ENCODE measurements at regions not wholly inside any gene's neighbourhood (a gene's known extent, or its start where the extent isn't known, plus 50 kb on each side); places are given as distances from the start of the nearest gene placed in this dataset.

- TF ChIP-seq, protein P1, sequence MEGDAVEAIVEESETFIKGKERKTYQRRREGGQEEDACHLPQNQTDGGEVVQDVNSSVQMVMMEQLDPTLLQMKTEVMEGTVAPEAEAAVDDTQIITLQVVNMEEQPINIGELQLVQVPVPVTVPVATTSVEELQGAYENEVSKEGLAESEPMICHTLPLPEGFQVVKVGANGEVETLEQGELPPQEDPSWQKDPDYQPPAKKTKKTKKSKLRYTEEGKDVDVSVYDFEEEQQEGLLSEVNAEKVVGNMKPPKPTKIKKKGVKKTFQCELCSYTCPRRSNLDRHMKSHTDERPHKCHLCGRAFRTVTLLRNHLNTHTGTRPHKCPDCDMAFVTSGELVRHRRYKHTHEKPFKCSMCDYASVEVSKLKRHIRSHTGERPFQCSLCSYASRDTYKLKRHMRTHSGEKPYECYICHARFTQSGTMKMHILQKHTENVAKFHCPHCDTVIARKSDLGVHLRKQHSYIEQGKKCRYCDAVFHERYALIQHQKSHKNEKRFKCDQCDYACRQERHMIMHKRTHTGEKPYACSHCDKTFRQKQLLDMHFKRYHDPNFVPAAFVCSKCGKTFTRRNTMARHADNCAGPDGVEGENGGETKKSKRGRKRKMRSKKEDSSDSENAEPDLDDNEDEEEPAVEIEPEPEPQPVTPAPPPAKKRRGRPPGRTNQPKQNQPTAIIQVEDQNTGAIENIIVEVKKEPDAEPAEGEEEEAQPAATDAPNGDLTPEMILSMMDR (IDR thresholded peaks at IDR 0.05; ENCODE audit: low read length), result no peak
- TF ChIP-seq EZH2 (optimal IDR thresholded peaks at IDR 0.05; ENCODE audit: low read depth, low read length), result no peak
- no peak for TF ChIP-seq EZH2phosphoT487 (IDR thresholded peaks at IDR 0.05; ENCODE audit: low read length)
Observed at GRCh38 chr12:31846405-31846804, 112.8 kb upstream of the RESF1 start.

All from MM.1S (cell line).